ENCODE measurements at regions not wholly inside any gene's neighbourhood (a gene's known extent, or its start where the extent isn't known, plus 50 kb on each side); places are given as distances from the start of the nearest gene placed in this dataset.

DNA sequence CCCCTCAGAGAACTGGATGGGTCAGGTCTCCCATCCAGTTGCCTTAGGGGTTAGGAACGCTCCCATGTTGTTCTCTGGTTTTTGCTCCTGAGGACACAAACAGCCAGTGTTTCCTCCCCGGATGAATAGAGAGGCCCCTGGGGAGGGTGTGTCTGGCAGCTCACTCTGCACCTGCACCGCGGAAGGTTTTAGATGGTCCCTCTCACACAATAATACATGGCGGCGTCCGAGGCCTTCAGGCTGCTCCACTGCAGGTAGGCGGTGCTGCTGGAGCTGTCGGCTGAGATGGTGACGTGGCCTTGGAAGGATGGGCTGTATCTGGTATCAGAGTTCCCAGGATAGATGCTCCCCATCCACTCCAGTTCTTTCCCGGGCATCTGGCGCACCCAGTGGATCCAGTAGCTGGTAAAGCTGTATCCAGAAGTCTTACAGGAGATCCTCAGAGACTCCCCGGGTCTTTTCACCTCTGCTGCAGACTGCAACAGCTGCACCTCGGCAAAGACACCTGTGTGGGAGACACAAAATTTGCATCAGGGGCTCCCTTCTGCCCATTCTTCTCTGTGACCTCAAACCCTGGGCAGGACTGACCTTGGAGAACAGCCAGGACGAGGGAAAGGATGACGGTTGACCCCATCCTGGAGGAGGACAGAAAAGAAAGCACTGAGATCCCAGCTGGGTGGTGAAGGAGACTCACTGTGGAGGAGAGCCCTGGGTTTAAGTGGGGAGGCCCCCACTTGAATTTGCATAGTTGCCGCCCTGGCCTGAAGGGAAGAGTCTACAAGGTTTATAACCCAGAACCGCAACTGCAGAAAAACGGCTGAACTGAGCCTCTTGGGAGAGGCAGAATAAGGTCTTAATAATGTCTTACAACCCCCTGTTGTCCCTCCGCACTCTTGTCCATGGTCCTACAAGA is 1324.8 kb downstream of the TMEM121 start (continued):
- TF ChIP-seq, protein P1, sequence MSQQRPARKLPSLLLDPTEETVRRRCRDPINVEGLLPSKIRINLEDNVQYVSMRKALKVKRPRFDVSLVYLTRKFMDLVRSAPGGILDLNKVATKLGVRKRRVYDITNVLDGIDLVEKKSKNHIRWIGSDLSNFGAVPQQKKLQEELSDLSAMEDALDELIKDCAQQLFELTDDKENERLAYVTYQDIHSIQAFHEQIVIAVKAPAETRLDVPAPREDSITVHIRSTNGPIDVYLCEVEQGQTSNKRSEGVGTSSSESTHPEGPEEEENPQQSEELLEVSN (IDR thresholded peaks at IDR 0.05): no peak
- no peak for TF ChIP-seq RBBP5 (IDR thresholded peaks at IDR 0.05; ENCODE audit: borderline replicate concordance, low read depth, low read length)

Measured in H1 (cell line).